ENCODE measurements at regions not wholly inside any gene's neighbourhood (a gene's known extent, or its start where the extent isn't known, plus 50 kb on each side); places are given as distances from the start of the nearest gene placed in this dataset.
"Not testable (repeated sequence)": the region's sequence is repeated elsewhere in the genome, so short reads cannot be mapped to it uniquely, and the experiment has no call there.

DNA sequence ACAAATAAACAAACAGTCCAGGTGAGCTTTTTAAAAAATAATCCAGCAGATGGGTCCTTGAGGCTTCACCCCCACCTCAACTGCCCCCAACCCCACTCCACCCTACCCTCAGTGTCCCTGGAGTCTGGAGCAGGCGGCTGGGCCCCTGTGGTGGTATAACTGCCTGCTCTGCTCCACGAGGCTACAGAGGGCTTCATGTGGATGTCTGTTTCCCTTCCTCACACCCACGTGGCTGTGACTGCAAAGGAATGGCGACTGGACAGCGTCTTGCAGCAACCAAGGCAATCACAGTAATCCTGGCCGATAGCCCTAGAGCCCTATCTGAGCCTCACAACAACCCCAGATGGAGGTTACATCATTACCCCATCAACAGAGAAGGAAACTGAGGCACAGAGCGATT, 76.5 kb downstream of the SLC2A10 start:
- no peak for ATAC-seq
- H3K36me3 Mint-ChIP-seq, result no peaks in the 10 kb centered on the region
- H3K27ac Mint-ChIP-seq, result no peak overlapping the region
- no peak for DNase-seq (ENCODE audit: low spot score in 2 of 2)
- H3K9me3 Mint-ChIP-seq, result no peaks in the 10 kb centered on the region

DNA sequence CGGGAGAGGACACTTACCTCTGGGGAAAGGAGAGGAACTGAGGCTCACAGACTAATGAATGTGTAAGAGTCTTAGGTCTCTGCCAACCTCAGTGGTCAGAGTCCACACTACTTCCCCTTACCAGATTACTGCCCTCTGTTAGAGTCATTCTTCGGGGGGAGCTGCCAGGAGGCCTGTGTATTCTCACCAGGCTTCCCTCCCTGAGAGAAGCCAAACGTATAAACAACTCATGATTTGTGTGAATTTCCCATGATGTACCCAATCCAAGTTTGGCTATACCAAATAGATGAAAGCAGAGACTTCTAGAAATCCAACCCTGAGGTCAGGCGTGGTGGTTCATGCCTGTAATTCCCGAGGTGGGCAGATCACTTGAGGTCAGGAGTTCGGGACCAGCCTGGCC, 77.1 kb downstream of the SLC2A10 start:
- Mint-ChIP-seq H3K36me3 (no peaks in the 10 kb centered on the region), H3K9me3 (no peaks in the 10 kb centered on the region), H3K27ac (no peak overlapping the region)
- DNase-seq (ENCODE audit: low spot score in 2 of 2), result no peak
- no peak for ATAC-seq

DNA sequence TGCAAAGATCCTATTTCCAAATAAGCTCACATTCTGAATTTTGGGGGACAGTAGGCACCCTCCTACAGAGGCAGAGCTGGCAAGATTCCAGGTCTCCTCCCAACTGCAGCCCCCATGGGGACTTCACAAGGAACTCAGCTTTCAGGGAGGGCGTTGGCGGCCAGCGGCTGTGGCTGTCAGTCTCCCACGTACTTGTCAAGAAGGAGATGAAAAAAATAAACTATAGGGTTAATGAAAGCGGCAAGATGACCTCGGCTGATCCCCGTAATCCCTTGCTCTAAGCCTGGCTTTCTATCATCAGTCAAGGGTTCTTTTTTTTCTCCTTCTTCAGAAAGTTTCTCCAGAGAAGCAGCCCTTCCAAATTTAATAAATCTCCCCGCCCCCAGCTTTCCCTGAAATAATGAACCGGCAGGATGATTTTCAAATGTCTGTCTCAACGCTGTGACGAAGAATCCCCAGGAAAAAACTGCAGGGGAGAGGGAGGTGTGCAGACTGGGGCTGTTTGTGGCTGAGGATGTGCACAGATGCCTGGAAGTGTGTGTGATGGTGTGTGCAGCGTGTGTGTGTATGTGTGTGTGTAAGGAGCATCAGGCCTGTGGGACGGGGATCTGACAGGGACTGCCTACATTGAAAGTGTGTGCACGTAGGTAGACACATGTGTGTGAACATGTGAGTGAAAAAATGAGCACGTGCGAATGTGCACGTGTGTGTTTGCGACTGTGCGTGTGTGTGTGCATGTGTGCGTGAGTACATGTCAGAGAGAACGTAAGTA, 78.7 kb downstream of the SLC2A10 start:
- DNase-seq (ENCODE audit: low spot score in 2 of 2) (no peak), ATAC-seq (no peak)
- no peak overlapping the region for H3K27ac Mint-ChIP-seq
- H3K9me3 Mint-ChIP-seq, result no peaks in the 10 kb centered on the region
- no peaks in the 10 kb centered on the region for H3K36me3 Mint-ChIP-seq

DNA sequence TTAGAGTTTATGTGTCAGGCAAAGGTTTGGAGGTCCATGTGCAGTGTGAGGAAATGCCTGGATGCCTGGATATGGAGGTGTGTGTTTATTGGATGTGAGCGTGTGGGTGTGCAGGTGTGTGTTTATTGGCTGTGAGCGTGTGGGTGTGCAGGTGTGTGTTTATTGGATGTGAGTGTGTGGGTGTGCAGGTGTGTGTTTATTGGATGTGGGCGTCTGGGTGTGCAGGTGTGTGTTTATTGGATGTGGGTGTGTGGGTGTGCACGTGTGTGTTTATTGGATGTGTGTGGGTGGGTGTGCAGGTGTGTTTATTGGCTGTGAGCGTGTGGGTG, 79.3 kb downstream of the SLC2A10 start:
- H3K27ac Mint-ChIP-seq; ATAC-seq; H3K9me3 Mint-ChIP-seq; H3K36me3 Mint-ChIP-seq; DNase-seq (ENCODE audit: low spot score in 2 of 2): not testable (repeated sequence)

DNA sequence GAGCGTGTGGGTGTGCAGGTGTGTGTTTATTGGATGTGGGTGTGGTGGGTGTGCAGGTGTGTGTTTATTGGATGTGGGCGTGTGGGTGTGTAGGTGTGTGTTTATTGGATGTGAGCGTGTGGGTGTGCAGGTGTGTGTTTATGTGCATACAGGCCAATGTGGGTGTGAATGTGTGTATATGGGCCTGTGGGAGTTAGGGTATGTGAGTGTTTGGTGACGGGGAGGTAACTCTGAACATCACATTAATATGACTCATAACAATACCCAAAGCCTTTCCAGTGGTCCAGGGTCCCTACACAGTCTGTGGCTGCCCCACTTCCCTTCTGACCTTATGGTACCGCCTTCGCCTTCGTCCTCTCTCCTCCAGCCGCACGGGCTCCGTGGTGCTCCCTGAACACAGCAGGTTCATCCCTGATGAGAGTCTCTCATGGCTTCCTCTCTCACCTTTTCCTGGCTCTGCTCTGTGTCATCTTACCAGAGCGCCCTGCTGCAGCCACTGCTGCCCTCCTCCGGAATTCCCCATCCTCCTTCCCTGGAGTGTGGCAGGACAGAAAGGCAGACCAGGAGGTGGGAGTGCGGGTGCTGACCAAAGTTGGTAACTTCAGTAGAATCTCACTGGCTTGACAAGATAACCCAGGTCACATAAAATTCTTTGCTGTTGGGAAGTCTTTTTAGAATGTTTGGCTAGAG, 80.0 kb downstream of the SLC2A10 start:
- no peaks in the 10 kb centered on the region for H3K9me3 Mint-ChIP-seq
- H3K36me3 Mint-ChIP-seq, result no peaks in the 10 kb centered on the region
- H3K27ac Mint-ChIP-seq, result no peak overlapping the region
- ATAC-seq (peak in 1 of 2 donors; percentile 51), DNase-seq (ENCODE audit: low spot score in 2 of 2) (no peak)

DNA sequence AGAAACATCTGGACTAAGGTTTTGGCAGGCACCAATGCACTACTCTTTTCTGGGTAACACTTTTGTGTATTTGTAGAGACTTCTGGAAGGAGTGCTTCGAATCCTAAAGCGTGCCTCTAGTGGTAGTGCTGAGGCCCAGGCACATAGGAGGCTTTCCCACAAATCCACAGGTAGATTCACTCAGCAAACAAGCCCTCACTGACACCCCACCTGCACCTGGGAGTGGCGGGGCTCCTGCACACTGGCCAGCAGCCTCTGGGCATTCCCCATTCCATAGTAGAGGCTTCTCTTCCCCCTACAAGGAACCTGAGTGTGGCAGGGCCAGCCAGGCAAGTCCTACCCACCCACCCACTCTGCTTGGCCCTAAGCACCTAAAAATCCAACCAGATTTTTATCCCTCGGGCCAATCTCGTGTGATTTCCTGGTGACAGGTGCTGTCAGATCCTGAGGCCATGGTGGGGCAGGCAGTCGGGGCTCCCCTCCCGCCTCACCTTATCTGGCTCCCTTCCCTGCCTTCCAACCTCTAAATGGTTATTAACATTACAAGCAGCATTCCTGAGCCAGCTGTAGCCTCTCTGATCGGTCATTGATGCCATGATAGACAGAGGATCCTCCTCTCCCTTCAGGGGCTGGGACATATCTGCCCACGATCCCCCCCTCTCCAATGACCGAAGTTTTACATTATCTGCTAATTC, 82.4 kb downstream of the SLC2A10 start:
- no peaks in the 10 kb centered on the region for H3K9me3 Mint-ChIP-seq
- DNase-seq (ENCODE audit: low spot score in 2 of 2) (no peak), ATAC-seq (no peak)
- no peak overlapping the region for H3K27ac Mint-ChIP-seq
- no peaks in the 10 kb centered on the region for H3K36me3 Mint-ChIP-seq

DNA sequence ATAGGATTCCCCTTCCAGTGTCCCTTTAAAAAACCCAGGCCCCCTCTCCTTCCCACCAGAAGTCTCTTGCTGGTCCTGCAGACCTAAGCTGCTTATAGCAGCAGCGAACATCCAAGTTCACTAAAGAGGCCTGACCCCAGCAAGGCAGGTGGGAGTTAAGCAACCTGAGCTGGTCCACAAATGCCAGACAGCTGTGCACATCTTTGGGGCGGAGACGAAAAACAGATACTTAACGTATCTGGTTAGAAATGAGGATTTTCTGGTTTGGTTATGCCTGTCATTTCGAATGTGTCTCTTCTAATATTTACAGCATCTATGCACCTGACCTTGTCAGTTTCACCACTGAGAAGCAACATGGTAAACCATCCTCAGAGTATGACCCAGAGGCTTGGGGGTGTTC, 87.8 kb downstream of the SLC2A10 start:
- ATAC-seq (no peak), DNase-seq (ENCODE audit: low spot score in 2 of 2) (no peak)
- Mint-ChIP-seq H3K27ac (no peak overlapping the region), H3K36me3 (no peaks in the 10 kb centered on the region), H3K9me3 (no peaks in the 10 kb centered on the region)

DNA sequence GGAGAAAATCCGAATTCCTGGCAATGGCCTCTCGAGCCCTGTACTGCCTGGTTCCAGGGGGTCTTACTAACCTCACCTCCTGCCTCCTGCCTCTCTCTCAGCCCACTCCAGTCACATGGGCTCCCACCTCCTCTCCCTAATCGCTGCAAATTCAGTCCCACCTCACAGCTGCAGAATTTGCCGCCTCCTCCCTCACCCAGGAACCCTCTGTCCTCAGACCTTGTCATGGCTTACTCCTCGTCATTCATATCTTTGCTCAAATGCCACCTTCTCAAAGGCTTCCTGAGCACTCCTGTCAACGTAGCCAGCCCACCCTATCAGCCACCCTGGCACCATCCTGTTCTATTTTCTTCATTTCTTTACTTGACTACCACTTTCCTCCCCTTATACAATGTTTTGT, 89.0 kb downstream of the SLC2A10 start:
- Mint-ChIP-seq H3K9me3 (no peaks in the 10 kb centered on the region), H3K27ac (no peak overlapping the region), H3K36me3 (no peaks in the 10 kb centered on the region)
- ATAC-seq (no peak), DNase-seq (ENCODE audit: low spot score in 2 of 2) (no peak)

DNA sequence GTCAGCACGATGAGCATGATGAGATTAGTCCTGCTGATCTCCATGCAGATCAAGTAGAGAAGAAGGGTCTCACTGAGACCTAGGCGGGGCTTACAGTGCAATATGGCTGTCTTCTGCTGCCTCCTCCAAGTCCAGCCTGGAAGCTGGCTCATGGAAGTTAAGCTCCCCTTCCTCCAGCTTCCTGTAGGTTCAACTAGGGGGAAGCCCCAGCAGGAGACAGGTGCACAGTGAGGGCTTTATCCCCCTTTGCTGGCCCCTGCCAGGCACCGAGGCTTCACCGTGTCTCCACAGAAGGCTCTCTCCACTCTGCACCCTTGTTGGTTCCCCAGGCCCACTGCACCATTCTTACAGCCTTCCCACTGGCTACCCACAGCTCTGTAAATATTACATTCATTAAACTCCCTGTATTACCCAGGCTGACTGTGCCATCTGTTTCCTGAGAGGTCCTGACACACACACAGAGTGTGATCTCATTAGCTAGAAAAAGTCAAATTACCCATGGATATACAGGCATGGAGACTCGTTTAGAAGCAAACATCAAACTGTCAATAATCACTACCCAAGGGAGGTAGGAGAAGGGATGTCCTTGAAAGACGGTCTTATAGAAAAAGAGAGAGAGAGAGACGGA, 90.4 kb downstream of the SLC2A10 start:
- no peaks in the 10 kb centered on the region for H3K9me3 Mint-ChIP-seq
- DNase-seq (ENCODE audit: low spot score in 2 of 2) (no peak), ATAC-seq (no peak)
- H3K27ac Mint-ChIP-seq, result no peak overlapping the region
- no peaks in the 10 kb centered on the region for H3K36me3 Mint-ChIP-seq

DNA sequence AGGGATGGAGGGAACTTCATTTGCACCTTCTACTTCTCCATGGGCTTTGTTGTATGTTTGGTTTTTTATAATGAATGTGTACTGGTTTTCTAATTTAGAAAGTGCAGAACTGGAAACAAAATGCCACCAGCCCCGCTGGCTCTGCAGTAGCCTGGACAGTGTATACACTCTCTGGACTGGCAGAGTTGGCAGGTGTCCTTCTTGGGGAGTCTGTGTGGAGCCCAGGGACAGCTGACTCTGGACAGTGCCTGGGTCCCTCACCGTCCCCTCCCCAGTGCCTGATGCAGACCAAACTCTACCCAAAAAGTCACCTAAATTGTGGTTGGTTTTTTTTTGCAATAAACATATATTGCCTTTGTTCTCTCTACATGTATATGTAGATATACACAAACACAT, 91.0 kb downstream of the SLC2A10 start:
- H3K27ac Mint-ChIP-seq, result no peak overlapping the region
- no peak for ATAC-seq

DNA sequence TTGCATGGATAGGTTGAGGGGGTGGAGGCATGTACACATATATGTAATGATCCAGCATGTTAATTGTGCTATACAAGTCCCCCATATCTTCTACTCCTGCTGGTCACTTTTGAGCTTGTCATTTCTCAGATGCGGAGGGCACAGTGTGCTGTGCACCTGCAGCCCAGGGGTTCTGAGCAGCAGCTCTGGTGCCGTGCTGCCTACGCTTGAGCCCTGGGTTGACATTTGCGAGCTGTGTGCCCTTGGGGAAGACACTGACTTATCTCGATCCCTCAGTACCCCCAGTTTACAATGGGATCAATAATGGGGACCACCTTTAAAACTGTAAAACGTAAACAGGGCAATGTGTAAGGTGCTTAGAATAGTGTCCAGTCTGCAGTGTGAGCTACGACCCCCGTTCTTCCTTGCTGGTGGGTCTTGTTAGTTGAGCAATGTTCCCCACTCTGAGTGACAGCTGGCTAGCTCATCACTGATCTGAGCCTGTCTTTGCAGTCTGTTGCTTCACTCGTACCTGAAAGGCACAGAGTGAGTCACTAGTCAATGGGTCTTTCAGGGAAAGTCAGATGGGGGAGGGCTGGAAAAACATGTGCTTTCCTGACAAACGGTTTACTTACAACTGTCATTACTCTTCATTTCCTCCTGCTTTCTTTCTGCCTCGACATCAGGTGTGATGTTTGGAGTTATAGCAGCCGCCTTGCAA, 91.7 kb downstream of the SLC2A10 start:
- Mint-ChIP-seq H3K27ac (no peak overlapping the region), H3K9me3 (no peaks in the 10 kb centered on the region), H3K36me3 (no peaks in the 10 kb centered on the region)
- no peak for ATAC-seq
- no peak for DNase-seq (ENCODE audit: low spot score in 2 of 2)

More for the DNA sequence above, 91.0 kb downstream of the SLC2A10 start:
- Mint-ChIP-seq H3K9me3 (no peaks in the 10 kb centered on the region), H3K36me3 (no peaks in the 10 kb centered on the region)
- DNase-seq (ENCODE audit: low spot score in 2 of 2), result no peak

DNA sequence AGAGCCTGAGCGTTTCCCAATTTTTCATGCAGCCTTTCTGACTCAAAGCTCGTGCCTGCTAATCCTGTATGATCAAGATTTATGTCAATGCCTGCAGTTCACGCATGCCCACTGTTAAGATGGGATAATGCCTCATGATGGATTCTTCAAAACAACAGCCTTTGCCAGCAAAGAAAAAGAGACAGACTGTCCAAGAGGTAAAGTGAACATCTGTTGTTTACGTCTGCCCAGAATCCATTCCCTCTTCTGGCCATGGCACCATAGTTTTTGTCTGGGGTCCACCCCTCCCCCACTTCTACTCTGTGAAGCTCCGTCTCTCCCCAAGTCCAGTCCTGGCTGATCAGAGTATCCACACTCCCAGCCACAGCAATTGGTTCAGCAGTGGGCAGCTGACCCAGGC, 91.9 kb upstream of the EYA2 start:
- Mint-ChIP-seq H3K9me3 (no peaks in the 10 kb centered on the region), H3K36me3 (no peaks in the 10 kb centered on the region), H3K27ac (no peak overlapping the region)
- DNase-seq (ENCODE audit: low spot score in 2 of 2) (no peak), ATAC-seq (no peak)

DNA sequence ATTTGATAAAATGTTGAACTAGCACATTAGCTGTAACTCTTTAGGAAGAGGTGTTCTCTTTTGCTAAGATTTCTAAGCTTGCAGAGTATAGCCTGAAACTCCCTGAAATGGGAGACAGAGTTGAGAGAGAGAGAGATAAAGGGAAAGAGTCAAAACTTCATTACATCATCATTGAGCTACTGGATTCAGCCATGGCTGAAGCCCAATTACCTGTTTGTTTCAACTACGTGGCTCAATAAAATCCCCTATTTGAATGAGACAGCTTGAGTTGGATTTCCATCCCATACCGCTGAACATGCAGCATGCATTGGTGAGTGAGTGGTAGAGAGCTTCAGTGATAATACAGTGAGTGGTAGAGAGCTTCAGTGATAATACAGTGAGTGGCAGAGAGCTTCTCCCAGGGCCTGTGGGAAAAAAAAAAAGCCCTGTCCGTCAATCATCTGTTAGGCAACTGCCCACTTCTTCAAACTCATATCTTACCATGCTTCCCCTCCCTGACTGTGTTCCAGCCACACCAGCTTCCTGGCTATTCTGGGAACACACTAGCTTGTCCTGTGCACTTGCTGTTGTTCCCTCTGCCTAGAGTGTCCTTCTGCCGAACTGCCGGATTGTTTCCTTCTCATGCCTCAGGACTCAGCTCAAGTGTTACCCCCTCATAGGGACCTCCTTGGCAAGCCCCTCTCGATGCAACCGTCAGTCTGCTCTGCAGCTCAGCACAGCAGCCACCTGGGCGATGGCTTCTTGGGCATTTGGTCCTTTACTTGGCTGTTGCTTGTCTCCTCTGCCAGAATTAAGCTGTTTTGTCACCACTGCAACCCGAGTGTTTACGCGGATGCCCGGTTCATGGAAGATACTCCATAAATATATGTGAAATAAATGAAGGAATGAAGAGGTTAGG, 91.3 kb upstream of the EYA2 start:
- DNase-seq (ENCODE audit: low spot score in 2 of 2), result no peak
- Mint-ChIP-seq H3K36me3 (no peaks in the 10 kb centered on the region), H3K27ac (no peak overlapping the region), H3K9me3 (no peaks in the 10 kb centered on the region)
- ATAC-seq, result no peak

DNA sequence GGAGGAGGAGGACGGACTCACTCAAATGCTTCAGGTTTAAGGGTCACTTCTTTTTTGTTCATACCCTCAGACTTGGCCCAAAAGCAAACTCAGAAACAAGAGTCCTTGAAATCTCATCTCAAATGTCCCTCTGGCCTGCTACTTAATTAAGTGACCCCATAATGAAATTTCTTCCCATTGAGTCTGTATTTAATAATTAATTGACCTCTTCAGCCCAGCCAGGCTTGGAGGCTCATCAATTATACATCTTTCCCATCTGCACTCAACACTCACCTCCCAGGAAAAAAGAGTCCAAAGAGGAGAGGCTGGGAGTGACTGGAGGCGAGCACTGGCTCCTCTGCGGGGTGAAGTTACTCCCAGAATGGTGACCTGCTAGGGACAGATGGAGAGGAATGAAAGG, 90.5 kb upstream of the EYA2 start:
- H3K36me3 Mint-ChIP-seq, result no peaks in the 10 kb centered on the region
- no peaks in the 10 kb centered on the region for H3K9me3 Mint-ChIP-seq
- DNase-seq (ENCODE audit: low spot score in 2 of 2), result no peak
- ATAC-seq, result no peak
- H3K27ac Mint-ChIP-seq, result no peak overlapping the region

DNA sequence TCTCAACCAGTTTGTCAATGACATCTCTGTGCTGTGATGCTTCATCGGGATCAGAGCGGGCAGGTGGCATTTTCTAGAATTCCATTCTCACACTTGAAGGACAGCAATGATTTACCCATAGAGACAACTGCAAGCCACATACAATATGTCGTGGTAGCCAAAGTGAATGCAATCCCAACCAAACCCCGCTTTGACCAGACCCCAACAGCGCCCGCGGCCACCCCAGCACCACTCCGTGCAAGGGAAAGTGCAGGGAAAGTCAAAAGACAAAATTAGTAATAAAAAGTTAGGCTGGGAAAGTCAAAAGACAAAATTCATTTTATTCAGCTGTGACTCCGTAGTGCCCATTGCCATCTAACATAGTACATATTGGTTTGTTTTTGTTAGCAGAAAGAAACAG, 88.8 kb upstream of the EYA2 start:
- no peak for ATAC-seq
- Mint-ChIP-seq H3K27ac (no peak overlapping the region), H3K36me3 (no peaks in the 10 kb centered on the region), H3K9me3 (no peaks in the 10 kb centered on the region)
- DNase-seq (ENCODE audit: low spot score in 2 of 2), result no peak

DNA sequence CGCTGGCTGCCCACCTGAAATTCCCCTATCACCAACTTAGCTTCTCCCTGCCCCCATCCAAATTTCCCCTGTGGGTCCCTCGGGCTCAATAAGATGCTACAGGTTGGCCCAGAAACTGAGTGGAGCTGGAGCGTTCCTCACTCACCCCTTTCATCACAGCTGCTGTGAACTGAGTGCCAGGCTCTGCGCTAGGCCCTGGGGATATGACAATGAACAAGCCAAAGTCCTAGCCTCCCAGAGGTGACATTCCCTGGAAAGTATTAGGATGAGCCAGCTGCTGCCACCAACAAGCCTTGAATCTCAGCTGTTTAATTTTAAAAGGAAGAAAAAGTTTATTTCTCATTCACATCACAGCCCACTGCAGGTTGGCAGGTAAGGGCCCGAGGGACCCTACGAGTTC, 86.6 kb upstream of the EYA2 start:
- Mint-ChIP-seq H3K9me3 (no peaks in the 10 kb centered on the region), H3K27ac (no peak overlapping the region), H3K36me3 (no peaks in the 10 kb centered on the region)
- ATAC-seq, result no peak
- DNase-seq (ENCODE audit: low spot score in 2 of 2), result no peak

Data from activated naive CD4-positive, alpha-beta T cell treated with anti-CD3 and anti-CD28 coated beads, Interleukin-2, amount 50 U/mL, for 72 hours (primary cell).